ENCODE measurements at regions not wholly inside any gene's neighbourhood (a gene's known extent, or its start where the extent isn't known, plus 50 kb on each side); places are given as distances from the start of the nearest gene placed in this dataset.

GRCh38 chr11:87675993-87676392 lies 499.2 kb downstream of the RAB38 start:
- no peak overlapping the region for H3K27ac Mint-ChIP-seq
- no peak for ATAC-seq
- H3K4me1 Mint-ChIP-seq, result no peaks in the 10 kb centered on the region

DNA sequence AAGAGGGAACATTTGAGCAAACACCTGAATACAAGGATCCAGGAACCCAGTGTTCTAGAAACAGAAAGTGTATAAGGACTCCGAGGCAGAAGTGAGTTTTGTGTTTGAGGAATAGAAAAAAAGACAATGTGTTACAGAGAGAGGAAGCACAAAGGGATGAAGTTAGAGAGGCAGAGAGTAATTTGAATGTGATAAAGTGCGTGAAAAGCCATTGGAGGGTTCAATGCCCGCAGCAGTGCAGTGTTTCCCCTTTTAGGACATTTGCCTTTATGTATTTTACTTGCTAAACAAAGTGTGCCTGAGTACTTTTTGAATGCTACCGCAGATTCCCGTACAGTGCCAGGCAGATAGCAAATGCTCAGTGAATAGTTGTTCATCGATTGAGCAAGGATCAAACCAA lies 508.5 kb downstream of the RAB38 start:
- Histone ChIP-seq H3K4me2 (no peak overlapping the region), H4K20me1 (replicated peaks; ENCODE audit: insufficient read depth) (no peaks in the 10 kb centered on the region), H3K4me1 (ENCODE audit: insufficient read depth) (no peaks in the 10 kb centered on the region), H3F3A (replicated peaks; ENCODE audit: low read depth) (no peaks in the 10 kb centered on the region), H3K36me3 (ENCODE audit: insufficient read depth) (no peaks in the 10 kb centered on the region), H3K4me3 (no peak overlapping the region), H3K79me2 (replicated peaks; ENCODE audit: insufficient read depth) (no peaks in the 10 kb centered on the region), H3K27ac (ENCODE audit: low read depth) (no peak overlapping the region), H3K27me3 (ENCODE audit: insufficient read depth) (no peaks in the 10 kb centered on the region), H2AFZ (0 out of 2 replicates have a peak overlapping the region, but pooled peaks have one; percentile 15), H3K9me2 (ENCODE audit: insufficient read depth) (0 out of 2 replicates have a peak, but pooled peaks cover 5% of the 10 kb centered on the region)
- no peak for DNase-seq (ENCODE audit: low spot score)
- no peaks in the 10 kb centered on the region for H3K27me3 Mint-ChIP-seq (ENCODE audit: insufficient read depth, low read depth, poor library complexity)
- H3K36me3 Mint-ChIP-seq (ENCODE audit: low read depth), result no peaks in the 10 kb centered on the region
- TF ChIP-seq ZNF331 (CRISPR knock-in tag; IDR thresholded peaks at IDR 0.05; ENCODE audit: low read depth), result no peak
- TF ChIP-seq STAT1 (IDR thresholded peaks at IDR 0.05; ENCODE audit: unreplicated experiment), result no peak
- no peak for TF ChIP-seq NANOG (IDR thresholded peaks at IDR 0.05; ENCODE audit: borderline replicate concordance)
- TF ChIP-seq POLR2AphosphoS5 (IDR thresholded peaks at IDR 0.05; ENCODE audit: low read depth), result no peak
- no peak for TF ChIP-seq EZH2phosphoT487 (IDR thresholded peaks at IDR 0.05; ENCODE audit: unreplicated experiment)
- TF ChIP-seq EZH2 (IDR thresholded peaks at IDR 0.05; ENCODE audit: low read depth, unreplicated experiment), result no peak
- TF ChIP-seq JUNB (IDR thresholded peaks at IDR 0.05; ENCODE audit: unreplicated experiment), result no peak
- TF ChIP-seq, protein P1, sequence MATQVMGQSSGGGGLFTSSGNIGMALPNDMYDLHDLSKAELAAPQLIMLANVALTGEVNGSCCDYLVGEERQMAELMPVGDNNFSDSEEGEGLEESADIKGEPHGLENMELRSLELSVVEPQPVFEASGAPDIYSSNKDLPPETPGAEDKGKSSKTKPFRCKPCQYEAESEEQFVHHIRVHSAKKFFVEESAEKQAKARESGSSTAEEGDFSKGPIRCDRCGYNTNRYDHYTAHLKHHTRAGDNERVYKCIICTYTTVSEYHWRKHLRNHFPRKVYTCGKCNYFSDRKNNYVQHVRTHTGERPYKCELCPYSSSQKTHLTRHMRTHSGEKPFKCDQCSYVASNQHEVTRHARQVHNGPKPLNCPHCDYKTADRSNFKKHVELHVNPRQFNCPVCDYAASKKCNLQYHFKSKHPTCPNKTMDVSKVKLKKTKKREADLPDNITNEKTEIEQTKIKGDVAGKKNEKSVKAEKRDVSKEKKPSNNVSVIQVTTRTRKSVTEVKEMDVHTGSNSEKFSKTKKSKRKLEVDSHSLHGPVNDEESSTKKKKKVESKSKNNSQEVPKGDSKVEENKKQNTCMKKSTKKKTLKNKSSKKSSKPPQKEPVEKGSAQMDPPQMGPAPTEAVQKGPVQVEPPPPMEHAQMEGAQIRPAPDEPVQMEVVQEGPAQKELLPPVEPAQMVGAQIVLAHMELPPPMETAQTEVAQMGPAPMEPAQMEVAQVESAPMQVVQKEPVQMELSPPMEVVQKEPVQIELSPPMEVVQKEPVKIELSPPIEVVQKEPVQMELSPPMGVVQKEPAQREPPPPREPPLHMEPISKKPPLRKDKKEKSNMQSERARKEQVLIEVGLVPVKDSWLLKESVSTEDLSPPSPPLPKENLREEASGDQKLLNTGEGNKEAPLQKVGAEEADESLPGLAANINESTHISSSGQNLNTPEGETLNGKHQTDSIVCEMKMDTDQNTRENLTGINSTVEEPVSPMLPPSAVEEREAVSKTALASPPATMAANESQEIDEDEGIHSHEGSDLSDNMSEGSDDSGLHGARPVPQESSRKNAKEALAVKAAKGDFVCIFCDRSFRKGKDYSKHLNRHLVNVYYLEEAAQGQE (IDR thresholded peaks at IDR 0.05; ENCODE audit: unreplicated experiment), result no peak
- no peak for TF ChIP-seq CREB1 (CRISPR knock-in tag; IDR thresholded peaks at IDR 0.05; ENCODE audit: low read depth)
- no peak for TF ChIP-seq ZNF462 (CRISPR knock-in tag; IDR thresholded peaks at IDR 0.05)
- TF ChIP-seq ZNF114 (CRISPR knock-in tag; IDR thresholded peaks at IDR 0.05), result no peak
- no peaks in the 10 kb centered on the region for H3K4me1 Mint-ChIP-seq
- no peak overlapping the region for H3K27ac Mint-ChIP-seq
- no peaks in the 10 kb centered on the region; the same call in 2 of the 3 replicates for H3K9me3 Mint-ChIP-seq
- ATAC-seq, result no peak
- H3K4me3 Mint-ChIP-seq, result no peak overlapping the region

More at GRCh38 chr11:87675993-87676392, 499.2 kb downstream of the RAB38 start:
- Histone ChIP-seq H3K36me3 (ENCODE audit: insufficient read depth) (no peaks in the 10 kb centered on the region), H3F3A (replicated peaks; ENCODE audit: low read depth) (no peaks in the 10 kb centered on the region), H3K27me3 (ENCODE audit: insufficient read depth) (no peaks in the 10 kb centered on the region), H4K20me1 (replicated peaks; ENCODE audit: insufficient read depth) (no peaks in the 10 kb centered on the region), H3K9me2 (ENCODE audit: insufficient read depth) (no peaks in the 10 kb centered on the region), H3K79me2 (replicated peaks; ENCODE audit: insufficient read depth) (no peaks in the 10 kb centered on the region), H3K4me2 (no peak overlapping the region), H3K4me1 (ENCODE audit: insufficient read depth) (no peaks in the 10 kb centered on the region), H2AFZ (no peak overlapping the region), H3K4me3 (no peak overlapping the region), H3K27ac (ENCODE audit: low read depth) (no peak overlapping the region)
- H3K36me3 Mint-ChIP-seq (ENCODE audit: low read depth), result no peaks in the 10 kb centered on the region
- no peak for DNase-seq (ENCODE audit: low spot score)
- no peaks in the 10 kb centered on the region for H3K27me3 Mint-ChIP-seq (ENCODE audit: insufficient read depth, low read depth, poor library complexity)
- no peaks in the 10 kb centered on the region for H3K9me3 Mint-ChIP-seq
- TF ChIP-seq JUNB (IDR thresholded peaks at IDR 0.05; ENCODE audit: unreplicated experiment), result no peak
- TF ChIP-seq POLR2AphosphoS5 (IDR thresholded peaks at IDR 0.05; ENCODE audit: low read depth), result no peak
- no peak for TF ChIP-seq CREB1 (CRISPR knock-in tag; IDR thresholded peaks at IDR 0.05; ENCODE audit: low read depth)
- TF ChIP-seq EZH2 (IDR thresholded peaks at IDR 0.05; ENCODE audit: low read depth, unreplicated experiment), result no peak
- no peak overlapping the region for H3K4me3 Mint-ChIP-seq

All from GM23338 (cell line).